ENCODE measurements at regions not wholly inside any gene's neighbourhood (a gene's known extent, or its start where the extent isn't known, plus 50 kb on each side); places are given as distances from the start of the nearest gene placed in this dataset.

GRCh38 chr13:103948426-103948825 is 882.2 kb upstream of the SLC10A2 start:
- Histone ChIP-seq H3K4me3 (no peak overlapping the region), H3K9me2 (replicated peaks; ENCODE audit: insufficient read depth) (no peaks in the 10 kb centered on the region), H2AFZ (no peak overlapping the region), H4K20me1 (ENCODE audit: insufficient read depth, poor library complexity, severe bottlenecking) (no peaks in the 10 kb centered on the region), H3K27me3 (no peaks in the 10 kb centered on the region), H3K4me1 (ENCODE audit: insufficient read depth) (no peaks in the 10 kb centered on the region), H3K9me3 (ENCODE audit: low read depth) (no peaks in the 10 kb centered on the region), H3K36me3 (replicated peaks; ENCODE audit: insufficient read depth, low read depth) (no peaks in the 10 kb centered on the region), H3K79me2 (no peaks in the 10 kb centered on the region), H3K27ac (no peak overlapping the region), H3K4me2 (no peak overlapping the region)
- no peak for TF ChIP-seq EZH2phosphoT487 (IDR thresholded peaks at IDR 0.05; ENCODE audit: low read depth, severe bottlenecking, unreplicated experiment)
- TF ChIP-seq, protein P1, sequence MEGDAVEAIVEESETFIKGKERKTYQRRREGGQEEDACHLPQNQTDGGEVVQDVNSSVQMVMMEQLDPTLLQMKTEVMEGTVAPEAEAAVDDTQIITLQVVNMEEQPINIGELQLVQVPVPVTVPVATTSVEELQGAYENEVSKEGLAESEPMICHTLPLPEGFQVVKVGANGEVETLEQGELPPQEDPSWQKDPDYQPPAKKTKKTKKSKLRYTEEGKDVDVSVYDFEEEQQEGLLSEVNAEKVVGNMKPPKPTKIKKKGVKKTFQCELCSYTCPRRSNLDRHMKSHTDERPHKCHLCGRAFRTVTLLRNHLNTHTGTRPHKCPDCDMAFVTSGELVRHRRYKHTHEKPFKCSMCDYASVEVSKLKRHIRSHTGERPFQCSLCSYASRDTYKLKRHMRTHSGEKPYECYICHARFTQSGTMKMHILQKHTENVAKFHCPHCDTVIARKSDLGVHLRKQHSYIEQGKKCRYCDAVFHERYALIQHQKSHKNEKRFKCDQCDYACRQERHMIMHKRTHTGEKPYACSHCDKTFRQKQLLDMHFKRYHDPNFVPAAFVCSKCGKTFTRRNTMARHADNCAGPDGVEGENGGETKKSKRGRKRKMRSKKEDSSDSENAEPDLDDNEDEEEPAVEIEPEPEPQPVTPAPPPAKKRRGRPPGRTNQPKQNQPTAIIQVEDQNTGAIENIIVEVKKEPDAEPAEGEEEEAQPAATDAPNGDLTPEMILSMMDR (IDR thresholded peaks at IDR 0.05; ENCODE audit: poor library complexity), result no peak
- TF ChIP-seq EZH2 (IDR thresholded peaks at IDR 0.05; ENCODE audit: borderline replicate concordance), result no peak
- no peak for DNase-seq (ENCODE audit: low spot score)
- 87% methylated on average over 6 of the region's 6 CpGs for WGBS (ENCODE audit: low lambda C conversion rate, missing lambda C conversion rate)

DNA sequence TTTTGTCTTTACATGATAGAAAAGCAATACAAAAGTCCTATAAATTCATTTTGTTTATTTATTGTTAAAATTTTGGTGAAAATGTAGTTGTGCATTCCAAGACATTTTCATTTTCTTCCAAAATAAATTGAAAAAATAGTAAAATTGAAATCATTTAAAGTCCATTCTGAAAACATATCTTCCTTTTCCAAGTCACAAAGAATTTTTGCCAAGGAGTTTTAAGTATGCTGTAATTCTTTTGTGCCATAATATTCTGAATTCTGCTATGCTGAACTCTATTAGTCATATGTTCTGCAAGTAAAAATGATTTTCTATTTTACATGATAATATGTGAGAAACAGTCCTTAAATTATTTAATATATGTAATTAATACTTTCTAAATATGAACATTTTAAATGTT is 879.6 kb upstream of the SLC10A2 start:
- H3K27ac ChIP-seq, result no peak overlapping the region

GRCh38 chr13:103941506-103942140 is 875.4 kb upstream of the SLC10A2 start:
- Histone ChIP-seq H4K20me1 (ENCODE audit: insufficient read depth, poor library complexity, severe bottlenecking) (no peaks in the 10 kb centered on the region), H3K27me3 (no peaks in the 10 kb centered on the region), H3K9me3 (ENCODE audit: low read depth) (no peaks in the 10 kb centered on the region), H3K79me2 (no peaks in the 10 kb centered on the region), H3K36me3 (replicated peaks; ENCODE audit: insufficient read depth, low read depth) (no peaks in the 10 kb centered on the region), H2AFZ (no peak overlapping the region), H3K27ac (no peak overlapping the region), H3K4me1 (ENCODE audit: insufficient read depth) (no peaks in the 10 kb centered on the region), H3K9me2 (replicated peaks; ENCODE audit: insufficient read depth) (no peaks in the 10 kb centered on the region), H3K4me2 (no peak overlapping the region), H3K4me3 (no peak overlapping the region)
- DNase-seq (ENCODE audit: low spot score), result no peak
- TF ChIP-seq, protein P1 (IDR thresholded peaks at IDR 0.05; ENCODE audit: poor library complexity), result no peak
- TF ChIP-seq EZH2phosphoT487 (IDR thresholded peaks at IDR 0.05; ENCODE audit: low read depth, severe bottlenecking, unreplicated experiment) (no peak), EZH2 (IDR thresholded peaks at IDR 0.05; ENCODE audit: borderline replicate concordance) (no peak)
- 63% methylated on average over 1 of the region's 1 CpG for WGBS (ENCODE audit: low lambda C conversion rate, missing lambda C conversion rate)

More for the DNA sequence above, 879.6 kb upstream of the SLC10A2 start:
- Histone ChIP-seq H3K79me2 (no peaks in the 10 kb centered on the region), H3K9me3 (ENCODE audit: low read depth) (no peaks in the 10 kb centered on the region), H3K36me3 (replicated peaks; ENCODE audit: insufficient read depth, low read depth) (no peaks in the 10 kb centered on the region), H2AFZ (no peak overlapping the region), H3K4me3 (no peak overlapping the region), H3K9me2 (replicated peaks; ENCODE audit: insufficient read depth) (no peaks in the 10 kb centered on the region), H4K20me1 (ENCODE audit: insufficient read depth, poor library complexity, severe bottlenecking) (no peaks in the 10 kb centered on the region), H3K27me3 (no peaks in the 10 kb centered on the region), H3K4me2 (no peak overlapping the region), H3K4me1 (ENCODE audit: insufficient read depth) (no peaks in the 10 kb centered on the region)
- TF ChIP-seq, protein P1 (IDR thresholded peaks at IDR 0.05; ENCODE audit: poor library complexity), result no peak
- TF ChIP-seq EZH2phosphoT487 (IDR thresholded peaks at IDR 0.05; ENCODE audit: low read depth, severe bottlenecking, unreplicated experiment) (no peak), EZH2 (IDR thresholded peaks at IDR 0.05; ENCODE audit: borderline replicate concordance) (no peak)
- DNase-seq (ENCODE audit: low spot score), result no peak

All from hepatocyte (in vitro differentiated cells).